ENCODE measurements at regions not wholly inside any gene's neighbourhood (a gene's known extent, or its start where the extent isn't known, plus 50 kb on each side); places are given as distances from the start of the nearest gene placed in this dataset.

DNA sequence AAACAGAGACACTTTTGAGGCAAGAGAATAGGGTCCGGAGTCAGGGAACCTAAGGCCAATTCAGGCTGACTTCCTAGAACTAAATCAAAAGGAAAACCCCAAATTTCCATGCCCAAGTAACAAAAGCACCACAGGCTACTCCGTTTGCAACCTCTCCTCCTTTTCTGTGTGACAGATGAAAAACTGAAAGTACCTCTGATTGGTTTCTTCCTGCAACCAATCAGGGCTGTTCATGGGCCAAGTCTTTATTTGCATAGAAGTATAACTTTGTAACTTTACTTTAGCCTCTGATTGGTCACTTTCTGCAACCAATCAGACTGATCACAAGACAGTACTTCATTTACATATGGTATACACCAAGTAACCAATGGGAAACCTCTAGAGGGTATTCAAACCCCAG, 239.9 kb upstream of the KCND2 start:
- TF ChIP-seq, protein P1, sequence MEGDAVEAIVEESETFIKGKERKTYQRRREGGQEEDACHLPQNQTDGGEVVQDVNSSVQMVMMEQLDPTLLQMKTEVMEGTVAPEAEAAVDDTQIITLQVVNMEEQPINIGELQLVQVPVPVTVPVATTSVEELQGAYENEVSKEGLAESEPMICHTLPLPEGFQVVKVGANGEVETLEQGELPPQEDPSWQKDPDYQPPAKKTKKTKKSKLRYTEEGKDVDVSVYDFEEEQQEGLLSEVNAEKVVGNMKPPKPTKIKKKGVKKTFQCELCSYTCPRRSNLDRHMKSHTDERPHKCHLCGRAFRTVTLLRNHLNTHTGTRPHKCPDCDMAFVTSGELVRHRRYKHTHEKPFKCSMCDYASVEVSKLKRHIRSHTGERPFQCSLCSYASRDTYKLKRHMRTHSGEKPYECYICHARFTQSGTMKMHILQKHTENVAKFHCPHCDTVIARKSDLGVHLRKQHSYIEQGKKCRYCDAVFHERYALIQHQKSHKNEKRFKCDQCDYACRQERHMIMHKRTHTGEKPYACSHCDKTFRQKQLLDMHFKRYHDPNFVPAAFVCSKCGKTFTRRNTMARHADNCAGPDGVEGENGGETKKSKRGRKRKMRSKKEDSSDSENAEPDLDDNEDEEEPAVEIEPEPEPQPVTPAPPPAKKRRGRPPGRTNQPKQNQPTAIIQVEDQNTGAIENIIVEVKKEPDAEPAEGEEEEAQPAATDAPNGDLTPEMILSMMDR (optimal IDR thresholded peaks at IDR 0.05 in 1 of 3, IDR thresholded peaks at IDR 0.05 in 1 of 3, conservative IDR thresholded peaks at IDR 0.05 in 1 of 3; ENCODE audit: extremely low read depth in 1 of 3, insufficient read depth in 2 of 3, low read length in 3 of 3) = no peak
- no peak for TF ChIP-seq EZH2 (IDR thresholded peaks at IDR 0.05; ENCODE audit: low read length)
- dilution Hi-C loops (cut with MboI; ENCODE audit: extremely low pct_ligation_motif_present, low sequenced_read_pairs) = no loop called here
- Histone ChIP-seq H3K9me1 (ENCODE audit: control insufficient read depth, extremely low read depth, insufficient read depth, low read length) (no peaks in the 10 kb centered on the region), H3K27ac (ENCODE audit: control insufficient read depth, insufficient read depth, low read length) (no peak overlapping the region), H3K36me3 (ENCODE audit: control insufficient read depth in 2 of 2, extremely low read depth in 1 of 2, insufficient read depth in 2 of 2, low read length in 2 of 2) (no peaks in the 10 kb centered on the region), H3K27me3 (ENCODE audit: control insufficient read depth, extremely low read depth, insufficient read depth, low read length) (no peaks in the 10 kb centered on the region), H3K4me3 (ENCODE audit: control insufficient read depth in 2 of 3, extremely low read depth in 1 of 3, insufficient read depth in 2 of 3, low read depth in 1 of 3, low read length in 3 of 3) (no peak overlapping the region), H4K20me1 (ENCODE audit: control insufficient read depth, extremely low read depth, insufficient read depth, low read length) (no peaks in the 10 kb centered on the region), H3K4me1 (ENCODE audit: control insufficient read depth, extremely low read depth, insufficient read depth, low read length) (no peaks in the 10 kb centered on the region), H3K4me2 (ENCODE audit: control insufficient read depth, extremely low read depth, insufficient read depth, low read depth, low read length) (no peak overlapping the region), H3K79me2 (ENCODE audit: control insufficient read depth, insufficient read depth, low read length) (no peaks in the 10 kb centered on the region), H3K9ac (ENCODE audit: control insufficient read depth, extremely low read depth, insufficient read depth, low read length) (no peak overlapping the region), H2AFZ (ENCODE audit: control insufficient read depth, low read length) (peak overlapping the region; percentile 2), H3K9me3 (ENCODE audit: control insufficient read depth, low read depth, low read length) (no peaks in the 10 kb centered on the region)
- DNase-seq (ENCODE audit: low read depth, low spot score) = no peak
- no peak for FAIRE-seq

GRCh38 chr7:120039138-120039537, 233.8 kb upstream of the KCND2 start:
- no peak overlapping the region for H2AFZ ChIP-seq (ENCODE audit: control insufficient read depth, low read length)
- no peak overlapping the region for H3K4me3 ChIP-seq (ENCODE audit: control insufficient read depth in 2 of 3, extremely low read depth in 1 of 3, insufficient read depth in 2 of 3, low read depth in 1 of 3, low read length in 3 of 3)
- no peak overlapping the region for H3K27ac ChIP-seq (ENCODE audit: control insufficient read depth, insufficient read depth, low read length)
- no peak overlapping the region for H3K9ac ChIP-seq (ENCODE audit: control insufficient read depth, extremely low read depth, insufficient read depth, low read length)
- H3K79me2 ChIP-seq (ENCODE audit: control insufficient read depth, insufficient read depth, low read length) = no peaks in the 10 kb centered on the region
- no peaks in the 10 kb centered on the region for H3K27me3 ChIP-seq (ENCODE audit: control insufficient read depth, extremely low read depth, insufficient read depth, low read length)
- no peak for FAIRE-seq
- no peaks in the 10 kb centered on the region for H3K36me3 ChIP-seq (ENCODE audit: control insufficient read depth in 2 of 2, extremely low read depth in 1 of 2, insufficient read depth in 2 of 2, low read length in 2 of 2)
- H3K9me3 ChIP-seq (ENCODE audit: control insufficient read depth, low read depth, low read length) = no peaks in the 10 kb centered on the region
- no peak for TF ChIP-seq EZH2 (IDR thresholded peaks at IDR 0.05; ENCODE audit: low read length)
- TF ChIP-seq, protein P1 (optimal IDR thresholded peaks at IDR 0.05 in 1 of 3, IDR thresholded peaks at IDR 0.05 in 1 of 3, conservative IDR thresholded peaks at IDR 0.05 in 1 of 3; ENCODE audit: extremely low read depth in 1 of 3, insufficient read depth in 2 of 3, low read length in 3 of 3) = no peak
- H3K4me2 ChIP-seq (ENCODE audit: control insufficient read depth, extremely low read depth, insufficient read depth, low read depth, low read length) = no peak overlapping the region
- H3K9me1 ChIP-seq (ENCODE audit: control insufficient read depth, extremely low read depth, insufficient read depth, low read length) = no peaks in the 10 kb centered on the region
- no peaks in the 10 kb centered on the region for H4K20me1 ChIP-seq (ENCODE audit: control insufficient read depth, extremely low read depth, insufficient read depth, low read length)
- dilution Hi-C loops (cut with MboI; ENCODE audit: extremely low pct_ligation_motif_present, low sequenced_read_pairs) = no loop called here
- H3K4me1 ChIP-seq (ENCODE audit: control insufficient read depth, extremely low read depth, insufficient read depth, low read length) = no peaks in the 10 kb centered on the region
- no peak for DNase-seq (ENCODE audit: low read depth, low spot score)

Data from keratinocyte (primary cell).